ENCODE measurements at regions not wholly inside any gene's neighbourhood (a gene's known extent, or its start where the extent isn't known, plus 50 kb on each side); places are given as distances from the start of the nearest gene placed in this dataset.

- Histone ChIP-seq H2AFZ (ENCODE audit: insufficient read depth, low read depth, low read length, poor library complexity, severe bottlenecking) (peak overlapping the region; percentile 2), H3K4me2 (replicated peaks; ENCODE audit: low read depth, low read length, poor library complexity, severe bottlenecking) (peak overlapping the region; percentile 42), H4K20me1 (ENCODE audit: control insufficient read depth, insufficient read depth, low read length, poor library complexity, severe bottlenecking) (no peaks in the 10 kb centered on the region), H3K36me3 (replicated peaks in 1 of 2; ENCODE audit: control extremely low read depth in 1 of 2, control insufficient read depth in 1 of 2, extremely low read depth in 1 of 2, insufficient read depth in 2 of 2, low read length in 1 of 2) (no peaks in the 10 kb centered on the region), H3K9me3 (ENCODE audit: control extremely low read depth in 1 of 3, control insufficient read depth in 2 of 3, insufficient read depth in 1 of 3, low read length in 2 of 3) (no peaks in the 10 kb centered on the region), H3K27me3 (replicated peaks in 1 of 4; ENCODE audit: control extremely low read depth in 1 of 4, control insufficient read depth in 3 of 4, insufficient read depth in 4 of 4, low read length in 3 of 4) (peaks cover 0 to 6% (median 0%) of the 10 kb centered on the region in 4 experiments), H3K4me1 (ENCODE audit: control insufficient read depth in 2 of 2, insufficient read depth in 2 of 2, low read length in 2 of 2) (peaks cover 8 to 10% of the 10 kb centered on the region in 2 donors), H3K79me2 (ENCODE audit: control insufficient read depth, insufficient read depth, low read length) (no peaks in the 10 kb centered on the region), H3K9ac (ENCODE audit: low read length) (no peak overlapping the region), H3K4me3 (ENCODE audit: control extremely low read depth in 1 of 5, extremely low read depth in 1 of 5, insufficient read depth in 1 of 5, low read depth in 2 of 5, low read length in 4 of 5) (peak overlapping the region in 1 of 5 experiments; percentile 19), H3K27ac (ENCODE audit: low read length in 2 of 2) (no peak overlapping the region)
- TF ChIP-seq CTCF (IDR thresholded peaks at IDR 0.05) (no peak), EZH2 (IDR thresholded peaks at IDR 0.05; ENCODE audit: borderline replicate concordance, insufficient read depth, low read depth, low read length, poor library complexity, severe bottlenecking) (no peak)
- intact Hi-C loops (cut with micrococcal nuclease) = no loop called here
- Mint-ChIP-seq H3K27ac (no peak overlapping the region), H3K4me1 (peaks cover 16% of the 10 kb centered on the region), H3K4me3 (peak overlapping the region; percentile 49), H3K9me3 (ENCODE audit: insufficient read depth) (no peaks in the 10 kb centered on the region), H3K27me3 (peaks cover 24% of the 10 kb centered on the region)
- ChIA-PET CTCF (no interaction called here), POLR2A (no interaction called here)
- 23% methylated on average over 3 of the region's 9 CpGs for WGBS (ENCODE audit: insufficient coverage)
- DNase-seq (no peak), ATAC-seq (ENCODE audit: low read depth) (no peak)
These were observed 89.1 kb upstream of the KLF7 start for GRCh38 chr2:207254591-207255464.

Data from B cell (primary cell).